ENCODE measurements at regions not wholly inside any gene's neighbourhood (a gene's known extent, or its start where the extent isn't known, plus 50 kb on each side); places are given as distances from the start of the nearest gene placed in this dataset.
"Not testable (repeated sequence)": the region's sequence is repeated elsewhere in the genome, so short reads cannot be mapped to it uniquely, and the experiment has no call there.

DNA sequence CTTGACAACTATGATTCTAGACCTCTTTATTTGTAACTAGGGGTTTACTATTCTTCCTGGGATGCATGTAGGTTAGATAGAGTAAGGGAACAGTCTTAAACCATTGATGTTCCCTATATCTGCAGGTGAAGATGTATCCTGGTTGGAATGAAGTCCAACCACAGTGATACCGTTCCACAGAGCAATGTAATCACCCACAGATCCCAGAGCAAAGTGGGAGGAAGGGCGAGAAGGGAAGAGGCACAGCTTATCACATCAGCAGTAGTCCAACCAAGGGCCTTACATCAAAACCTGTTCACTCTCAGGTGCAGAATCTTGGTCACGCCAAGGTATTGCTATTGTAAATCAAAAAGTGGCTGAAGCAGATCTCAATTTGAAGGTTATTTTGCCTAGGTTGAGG lies 61.8 kb upstream of the LIPC start:
- H3K9me3 ChIP-seq, result no peaks in the 10 kb centered on the region
- H3K4me1 ChIP-seq, result no peaks in the 10 kb centered on the region
- no peak overlapping the region for H3K27ac ChIP-seq
- H3K4me3 ChIP-seq, result no peak overlapping the region
- DNase-seq, result no peak
- H3K9ac ChIP-seq (ENCODE audit: low read depth in 2 of 2, low read length in 2 of 2), result no peak overlapping the region
- TF ChIP-seq, protein P1, sequence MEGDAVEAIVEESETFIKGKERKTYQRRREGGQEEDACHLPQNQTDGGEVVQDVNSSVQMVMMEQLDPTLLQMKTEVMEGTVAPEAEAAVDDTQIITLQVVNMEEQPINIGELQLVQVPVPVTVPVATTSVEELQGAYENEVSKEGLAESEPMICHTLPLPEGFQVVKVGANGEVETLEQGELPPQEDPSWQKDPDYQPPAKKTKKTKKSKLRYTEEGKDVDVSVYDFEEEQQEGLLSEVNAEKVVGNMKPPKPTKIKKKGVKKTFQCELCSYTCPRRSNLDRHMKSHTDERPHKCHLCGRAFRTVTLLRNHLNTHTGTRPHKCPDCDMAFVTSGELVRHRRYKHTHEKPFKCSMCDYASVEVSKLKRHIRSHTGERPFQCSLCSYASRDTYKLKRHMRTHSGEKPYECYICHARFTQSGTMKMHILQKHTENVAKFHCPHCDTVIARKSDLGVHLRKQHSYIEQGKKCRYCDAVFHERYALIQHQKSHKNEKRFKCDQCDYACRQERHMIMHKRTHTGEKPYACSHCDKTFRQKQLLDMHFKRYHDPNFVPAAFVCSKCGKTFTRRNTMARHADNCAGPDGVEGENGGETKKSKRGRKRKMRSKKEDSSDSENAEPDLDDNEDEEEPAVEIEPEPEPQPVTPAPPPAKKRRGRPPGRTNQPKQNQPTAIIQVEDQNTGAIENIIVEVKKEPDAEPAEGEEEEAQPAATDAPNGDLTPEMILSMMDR (IDR thresholded peaks at IDR 0.05), result no peak
- H3K36me3 ChIP-seq, result no peaks in the 10 kb centered on the region
- intact Hi-C loops (cut with DNase I), result no loop called here
- no peaks in the 10 kb centered on the region for H3K27me3 ChIP-seq

DNA sequence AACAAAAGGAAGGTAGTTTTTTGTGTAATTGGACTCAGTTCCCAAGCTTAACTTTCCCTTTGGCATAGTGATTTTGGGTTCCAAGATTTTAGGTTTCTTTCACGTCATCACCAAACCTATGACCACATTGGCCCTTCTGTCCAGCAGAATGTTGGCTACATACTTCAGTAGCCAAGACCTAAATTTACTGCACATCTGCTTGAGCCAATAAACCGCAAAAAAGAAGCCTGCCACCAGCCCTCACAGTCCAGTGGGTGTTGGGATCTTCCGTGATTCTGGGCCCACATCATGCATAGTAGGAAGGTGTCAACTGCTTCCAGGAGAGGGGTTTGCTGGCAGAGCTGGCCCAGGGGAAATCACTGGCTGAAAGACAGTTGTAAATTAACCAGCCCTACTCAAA lies 57.6 kb upstream of the LIPC start:
- TF ChIP-seq, protein P1 (IDR thresholded peaks at IDR 0.05), result no peak
- no peaks in the 10 kb centered on the region for H3K4me1 ChIP-seq
- intact Hi-C loops (cut with DNase I), result no loop called here
- no peaks in the 10 kb centered on the region for H3K9me3 ChIP-seq
- H3K27ac ChIP-seq, result no peak overlapping the region
- H3K4me3 ChIP-seq, result no peak overlapping the region
- DNase-seq, result no peak
- no peak overlapping the region for H3K9ac ChIP-seq (ENCODE audit: low read depth in 2 of 2, low read length in 2 of 2)
- no peaks in the 10 kb centered on the region for H3K36me3 ChIP-seq
- H3K27me3 ChIP-seq, result no peaks in the 10 kb centered on the region

DNA sequence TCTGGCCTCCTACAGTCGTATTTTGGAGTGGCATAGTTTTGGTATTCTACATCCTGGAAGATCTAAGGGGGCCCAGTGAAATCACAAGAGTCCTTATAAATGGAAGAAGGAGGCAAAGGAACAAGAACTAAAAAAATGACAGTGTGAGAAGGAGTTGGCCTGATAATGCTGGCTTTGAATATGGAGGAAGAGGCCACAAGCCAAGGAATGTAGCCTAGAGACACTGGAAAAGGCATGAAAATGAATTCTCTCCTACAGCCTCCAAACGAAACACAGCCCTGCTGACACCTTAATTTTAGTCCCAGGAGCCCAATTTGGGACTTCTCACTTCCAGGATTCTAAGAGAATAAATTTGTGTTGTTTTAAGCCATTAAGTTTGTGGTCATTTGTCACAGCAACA lies 54.6 kb upstream of the LIPC start:
- no peaks in the 10 kb centered on the region for H3K4me1 ChIP-seq
- H3K27ac ChIP-seq, result no peak overlapping the region
- DNase-seq, result no peak
- TF ChIP-seq, protein P1 (IDR thresholded peaks at IDR 0.05), result no peak
- H3K36me3 ChIP-seq, result no peaks in the 10 kb centered on the region
- intact Hi-C loops (cut with DNase I), result no loop called here
- no peaks in the 10 kb centered on the region for H3K27me3 ChIP-seq
- H3K9ac ChIP-seq (ENCODE audit: low read depth in 2 of 2, low read length in 2 of 2), result no peak overlapping the region
- no peaks in the 10 kb centered on the region for H3K9me3 ChIP-seq
- no peak overlapping the region for H3K4me3 ChIP-seq

DNA sequence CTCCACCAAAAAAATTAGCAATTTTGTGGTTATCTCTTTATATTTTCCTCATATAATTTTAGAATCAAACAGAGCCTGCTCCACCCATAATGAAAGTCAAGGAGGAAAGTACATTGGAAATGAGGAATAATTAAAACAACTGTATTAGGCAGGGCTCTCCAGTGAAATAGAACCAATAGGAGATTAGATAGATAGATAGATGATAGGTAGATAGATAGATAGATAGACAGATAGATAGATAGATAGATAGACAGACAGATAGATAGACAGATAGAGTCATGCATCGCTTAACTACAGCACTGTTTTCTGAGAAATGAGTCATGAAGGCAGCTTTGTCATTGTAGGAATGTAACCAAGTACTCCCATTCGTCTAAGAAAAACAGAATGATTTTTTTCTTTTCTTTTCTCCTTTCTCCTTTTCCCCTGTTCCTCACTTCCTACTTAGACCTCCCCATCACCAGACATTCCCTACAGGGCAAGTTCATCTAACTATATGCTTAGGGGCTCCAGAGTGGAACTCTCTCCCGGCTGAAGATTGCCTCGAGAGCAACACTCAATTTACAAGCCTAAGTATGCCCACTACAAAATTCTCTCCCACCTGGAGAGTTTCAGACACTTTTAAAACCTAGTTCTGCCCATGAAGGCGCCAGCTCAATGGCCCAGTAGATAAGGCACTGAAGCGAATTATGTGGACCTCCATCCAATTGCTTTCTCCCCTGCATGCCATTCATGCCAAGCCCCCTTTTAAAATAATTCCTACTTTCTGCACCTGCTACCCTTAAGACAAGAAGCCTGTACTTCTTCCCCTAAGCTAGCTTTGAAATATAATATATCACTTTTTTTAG lies 53.3 kb upstream of the LIPC start:
- TF ChIP-seq, protein P1 (IDR thresholded peaks at IDR 0.05), result no peak
- no peak overlapping the region for H3K4me3 ChIP-seq
- intact Hi-C loops (cut with DNase I), result no loop called here

DNA sequence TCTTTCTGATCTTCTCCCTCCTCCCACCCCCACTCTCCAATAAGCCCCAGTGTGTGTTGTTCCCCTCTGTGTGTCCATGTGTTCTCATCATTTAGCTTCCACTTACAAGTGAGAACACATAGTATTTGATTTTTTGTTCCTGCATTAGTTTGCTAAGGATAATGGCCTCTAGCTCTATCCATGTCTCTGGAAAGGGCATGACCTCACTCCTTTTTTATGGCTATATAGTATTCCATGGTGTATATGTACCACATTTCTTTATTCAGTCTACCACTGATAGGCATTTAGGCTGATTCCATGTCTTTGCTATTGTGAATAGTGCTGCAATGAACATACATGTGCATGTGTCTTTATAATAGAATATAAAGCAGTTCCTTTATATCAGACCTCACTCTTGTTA lies 52.3 kb upstream of the LIPC start:
- intact Hi-C loops (cut with DNase I); DNase-seq; H3K4me3 ChIP-seq; H3K9ac ChIP-seq (ENCODE audit: low read depth in 2 of 2, low read length in 2 of 2); H3K27ac ChIP-seq; H3K27me3 ChIP-seq; H3K9me3 ChIP-seq; H3K4me1 ChIP-seq; H3K36me3 ChIP-seq: not testable (repeated sequence)

More for the DNA sequence above, 53.3 kb upstream of the LIPC start:
- Histone ChIP-seq H3K9me3 (no peaks in the 10 kb centered on the region), H3K27me3 (no peaks in the 10 kb centered on the region), H3K36me3 (no peaks in the 10 kb centered on the region), H3K9ac (ENCODE audit: low read depth in 2 of 2, low read length in 2 of 2) (no peak overlapping the region), H3K4me1 (no peaks in the 10 kb centered on the region), H3K27ac (no peak overlapping the region)
- no peak for DNase-seq

DNA sequence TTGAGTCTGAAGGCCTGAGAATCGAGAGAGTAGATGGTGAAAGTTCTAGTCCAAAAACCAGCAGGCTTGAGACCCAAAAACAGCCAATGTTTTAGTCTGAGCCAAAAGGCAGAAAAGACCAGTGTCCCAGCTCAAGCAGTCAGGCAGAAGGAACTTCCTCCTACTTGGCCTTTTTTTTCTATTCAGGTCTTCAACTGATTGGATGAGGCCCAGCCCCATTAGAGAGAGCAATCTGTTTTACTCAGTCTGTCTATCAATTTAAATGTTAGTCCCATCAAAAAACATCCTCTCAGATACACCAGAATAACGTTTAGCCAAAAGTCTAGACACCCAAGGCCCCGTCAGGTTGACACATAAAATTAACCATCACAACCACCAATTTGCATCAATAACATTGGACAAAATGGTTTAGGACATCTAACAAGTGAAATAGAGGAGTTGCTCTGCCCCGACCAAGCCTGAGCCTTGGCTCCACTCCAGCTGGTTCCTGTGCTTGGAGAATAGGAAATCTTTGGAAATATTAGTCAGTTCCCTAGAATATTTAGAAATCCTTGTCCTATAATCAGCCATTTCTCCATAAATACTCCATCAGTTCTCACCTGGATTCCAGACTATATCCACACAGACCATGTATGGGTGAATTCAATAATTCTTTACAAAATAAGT lies 51.4 kb upstream of the LIPC start:
- H3K9me3 ChIP-seq, result no peaks in the 10 kb centered on the region

More for the DNA sequence above, 51.4 kb upstream of the LIPC start:
- no peaks in the 10 kb centered on the region for H3K27me3 ChIP-seq
- TF ChIP-seq, protein P1 (IDR thresholded peaks at IDR 0.05), result no peak
- no peak overlapping the region for H3K27ac ChIP-seq
- H3K9ac ChIP-seq (ENCODE audit: low read depth in 2 of 2, low read length in 2 of 2), result no peak overlapping the region
- no peak for DNase-seq
- no peaks in the 10 kb centered on the region for H3K36me3 ChIP-seq
- intact Hi-C loops (cut with DNase I), result no loop called here
- no peak overlapping the region for H3K4me3 ChIP-seq
- H3K4me1 ChIP-seq, result no peaks in the 10 kb centered on the region

Measured in colonic mucosa (tissue), 4 donors.